ENCODE measurements at regions not wholly inside any gene's neighbourhood (a gene's known extent, or its start where the extent isn't known, plus 50 kb on each side); places are given as distances from the start of the nearest gene placed in this dataset.

DNA sequence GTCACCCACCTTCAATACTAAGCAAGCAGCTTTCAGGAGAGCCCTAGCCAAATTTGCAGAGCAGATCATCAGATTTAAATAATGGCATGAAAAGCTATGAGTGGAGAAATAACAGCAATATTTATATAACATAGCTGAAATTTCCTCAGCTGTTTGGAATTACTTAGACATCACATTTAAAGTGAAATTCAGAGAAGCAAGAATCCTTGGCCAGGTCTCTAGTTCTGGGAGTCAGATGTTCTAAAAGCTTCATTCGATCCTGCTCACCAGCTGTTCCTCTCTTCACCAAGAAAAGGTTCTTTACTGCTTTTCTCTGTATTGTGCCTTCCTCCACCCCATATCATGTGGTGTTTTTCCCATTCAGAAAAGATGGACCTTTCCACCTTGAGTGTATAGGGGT lies 152.3 kb upstream of the JAG1 start:
- Histone ChIP-seq H3K27ac (ENCODE audit: low read depth, low read length) (no peak overlapping the region), H3K4me1 (ENCODE audit: control insufficient read depth in 3 of 3, insufficient read depth in 3 of 3, low read length in 3 of 3) (no peaks in the 10 kb centered on the region), H3K36me3 (ENCODE audit: control insufficient read depth in 3 of 3, insufficient read depth in 3 of 3, low read length in 3 of 3) (no peaks in the 10 kb centered on the region), H3K9me3 (ENCODE audit: control insufficient read depth in 3 of 3, low read length in 3 of 3) (no peaks in the 10 kb centered on the region), H3K4me3 (ENCODE audit: low read length in 3 of 3) (no peak overlapping the region), H3K9ac (ENCODE audit: low read depth in 1 of 3, low read length in 3 of 3) (no peak overlapping the region), H3K27me3 (ENCODE audit: control insufficient read depth in 3 of 3, insufficient read depth in 3 of 3, low read length in 3 of 3) (no peaks in the 10 kb centered on the region)

DNA sequence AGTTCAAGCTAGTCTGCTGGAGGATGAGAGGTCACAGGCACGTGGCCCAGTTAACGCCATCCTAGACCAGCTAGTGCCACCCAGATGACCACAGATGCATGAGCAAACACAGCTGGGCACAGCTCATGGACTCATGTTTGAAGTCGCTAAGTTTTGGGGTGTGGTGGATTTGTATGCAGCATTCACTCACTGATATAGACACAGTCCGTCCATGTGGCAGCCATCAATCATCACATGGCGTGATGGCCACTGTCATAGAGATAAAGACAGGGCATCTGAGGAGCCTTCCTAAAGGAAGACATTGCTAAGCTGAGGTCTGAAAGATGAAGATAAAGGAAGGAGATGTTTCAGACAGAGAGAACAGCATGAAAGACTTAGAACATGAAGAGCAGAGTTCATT lies 154.4 kb upstream of the JAG1 start:
- H3K27ac ChIP-seq (ENCODE audit: low read depth, low read length), result no peak overlapping the region
- H3K27me3 ChIP-seq (ENCODE audit: control insufficient read depth in 3 of 3, insufficient read depth in 3 of 3, low read length in 3 of 3), result no peaks in the 10 kb centered on the region
- H3K36me3 ChIP-seq (ENCODE audit: control insufficient read depth in 3 of 3, insufficient read depth in 3 of 3, low read length in 3 of 3), result no peaks in the 10 kb centered on the region
- H3K9ac ChIP-seq (ENCODE audit: low read depth in 1 of 3, low read length in 3 of 3), result no peak overlapping the region
- H3K4me1 ChIP-seq (ENCODE audit: control insufficient read depth in 3 of 3, insufficient read depth in 3 of 3, low read length in 3 of 3), result no peaks in the 10 kb centered on the region
- no peak overlapping the region for H3K4me3 ChIP-seq (ENCODE audit: low read length in 3 of 3)
- H3K9me3 ChIP-seq (ENCODE audit: control insufficient read depth in 3 of 3, low read length in 3 of 3), result no peaks in the 10 kb centered on the region

DNA sequence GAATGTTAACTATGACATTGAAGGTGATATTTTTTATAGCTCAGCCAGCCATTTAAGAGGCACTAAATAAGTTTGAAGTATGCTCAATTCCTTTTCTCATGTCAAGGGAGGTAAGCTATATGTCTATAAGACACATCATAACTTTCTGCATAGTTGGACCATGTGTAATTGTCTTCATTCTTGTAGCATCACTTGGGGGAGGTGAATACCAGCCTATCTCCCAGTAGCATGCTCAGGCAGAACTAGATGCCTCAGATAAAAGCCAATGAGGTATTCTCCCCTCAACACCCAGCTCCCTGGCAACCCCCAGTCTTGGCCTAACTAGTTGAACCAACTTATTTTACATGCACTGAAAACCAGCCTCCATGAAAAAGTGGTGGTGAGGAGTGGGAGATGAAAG lies 158.3 kb upstream of the JAG1 start:
- no peaks in the 10 kb centered on the region for H3K27me3 ChIP-seq (ENCODE audit: control insufficient read depth in 3 of 3, insufficient read depth in 3 of 3, low read length in 3 of 3)
- H3K4me3 ChIP-seq (ENCODE audit: low read length in 3 of 3), result no peak overlapping the region
- no peak overlapping the region for H3K9ac ChIP-seq (ENCODE audit: low read depth in 1 of 3, low read length in 3 of 3)
- H3K4me1 ChIP-seq (ENCODE audit: control insufficient read depth in 3 of 3, insufficient read depth in 3 of 3, low read length in 3 of 3), result no peaks in the 10 kb centered on the region
- no peaks in the 10 kb centered on the region for H3K9me3 ChIP-seq (ENCODE audit: control insufficient read depth in 3 of 3, low read length in 3 of 3)
- H3K36me3 ChIP-seq (ENCODE audit: control insufficient read depth in 3 of 3, insufficient read depth in 3 of 3, low read length in 3 of 3), result no peaks in the 10 kb centered on the region
- no peak overlapping the region for H3K27ac ChIP-seq (ENCODE audit: low read depth, low read length)

DNA sequence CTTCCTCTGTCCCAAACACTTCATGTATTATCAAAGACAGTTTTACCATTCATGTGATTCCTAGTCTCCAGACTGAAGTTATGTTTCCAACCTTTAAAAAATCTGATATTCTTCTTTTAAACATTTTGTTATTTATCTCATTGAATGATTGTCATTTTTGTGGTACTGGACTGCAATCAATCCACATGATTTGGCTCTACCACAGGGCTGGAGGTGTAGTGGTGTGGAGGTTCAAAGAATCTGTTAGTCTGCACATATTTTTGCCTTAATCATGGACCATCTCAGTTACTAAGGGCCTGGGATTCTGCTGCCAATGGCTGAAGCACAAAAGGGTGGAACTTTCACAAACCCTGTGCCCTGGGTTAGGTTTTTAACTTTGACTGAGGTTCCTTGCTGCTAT lies 164.1 kb upstream of the JAG1 start:
- Histone ChIP-seq H3K4me1 (ENCODE audit: control insufficient read depth in 3 of 3, insufficient read depth in 3 of 3, low read length in 3 of 3) (no peaks in the 10 kb centered on the region), H3K27me3 (ENCODE audit: control insufficient read depth in 3 of 3, insufficient read depth in 3 of 3, low read length in 3 of 3) (no peaks in the 10 kb centered on the region), H3K4me3 (ENCODE audit: low read length in 3 of 3) (no peak overlapping the region), H3K9me3 (ENCODE audit: control insufficient read depth in 3 of 3, low read length in 3 of 3) (peaks cover 2 to 9% (median 3%) of the 10 kb centered on the region in 3 donors), H3K9ac (ENCODE audit: low read depth in 1 of 3, low read length in 3 of 3) (no peak overlapping the region), H3K36me3 (ENCODE audit: control insufficient read depth in 3 of 3, insufficient read depth in 3 of 3, low read length in 3 of 3) (no peaks in the 10 kb centered on the region), H3K27ac (ENCODE audit: low read depth, low read length) (no peak overlapping the region)

DNA sequence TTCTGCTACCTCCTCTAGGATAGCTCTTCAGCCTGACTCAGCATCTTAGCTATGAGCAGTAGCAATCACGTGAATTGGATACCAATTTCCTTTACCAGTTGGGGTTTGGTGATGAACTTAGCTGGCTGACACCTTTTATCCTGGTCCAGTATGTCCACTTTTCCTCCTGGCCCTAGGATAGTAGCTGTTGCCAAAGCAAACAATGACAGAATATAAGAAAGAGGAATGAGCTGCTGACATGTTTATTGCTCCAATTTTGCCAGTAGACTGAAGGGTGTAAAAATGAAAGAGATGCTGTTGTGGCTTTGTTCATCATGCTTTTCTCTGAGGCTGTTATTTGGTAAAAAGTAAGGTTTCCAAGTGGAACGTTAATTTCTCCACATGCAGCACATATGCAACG lies 168.3 kb upstream of the JAG1 start:
- Histone ChIP-seq H3K4me1 (ENCODE audit: control insufficient read depth in 3 of 3, insufficient read depth in 3 of 3, low read length in 3 of 3) (no peaks in the 10 kb centered on the region), H3K27me3 (ENCODE audit: control insufficient read depth in 3 of 3, insufficient read depth in 3 of 3, low read length in 3 of 3) (no peaks in the 10 kb centered on the region), H3K27ac (ENCODE audit: low read depth, low read length) (no peak overlapping the region), H3K4me3 (ENCODE audit: low read length in 3 of 3) (no peak overlapping the region), H3K9ac (ENCODE audit: low read depth in 1 of 3, low read length in 3 of 3) (no peak overlapping the region), H3K36me3 (ENCODE audit: control insufficient read depth in 3 of 3, insufficient read depth in 3 of 3, low read length in 3 of 3) (no peaks in the 10 kb centered on the region), H3K9me3 (ENCODE audit: control insufficient read depth in 3 of 3, low read length in 3 of 3) (peaks cover 2 to 9% (median 3%) of the 10 kb centered on the region in 3 donors)

DNA sequence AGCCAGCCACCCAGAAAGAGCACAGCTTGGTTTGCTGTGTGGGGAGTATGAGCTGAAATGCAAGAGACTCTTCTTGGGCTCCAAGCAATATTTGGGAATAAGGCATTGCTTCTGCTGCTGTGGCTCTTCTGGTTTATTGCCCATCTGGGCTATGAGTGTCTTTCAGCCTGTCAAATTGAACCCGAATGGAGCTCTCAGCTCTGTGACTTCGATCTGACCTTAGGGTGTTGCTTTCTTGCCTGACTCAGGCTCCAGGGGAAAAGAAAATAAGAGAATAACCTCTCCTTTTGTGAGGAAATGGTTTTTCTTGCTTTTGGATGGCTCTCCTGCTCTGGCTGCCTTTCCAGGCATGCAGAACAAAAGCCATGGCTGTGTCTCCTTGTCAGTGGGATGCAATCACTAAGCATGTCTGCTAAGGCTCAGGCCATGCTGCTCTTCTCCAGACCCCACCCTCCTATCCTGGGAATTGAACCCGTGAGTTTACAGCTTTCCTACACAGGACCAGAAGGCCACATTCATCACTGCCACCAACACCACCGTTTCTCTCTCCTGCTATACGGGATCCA lies 169.4 kb upstream of the JAG1 start:
- Histone ChIP-seq H3K4me3 (ENCODE audit: low read length in 3 of 3) (no peak overlapping the region), H3K4me1 (ENCODE audit: control insufficient read depth in 3 of 3, insufficient read depth in 3 of 3, low read length in 3 of 3) (no peaks in the 10 kb centered on the region), H3K27me3 (ENCODE audit: control insufficient read depth in 3 of 3, insufficient read depth in 3 of 3, low read length in 3 of 3) (no peaks in the 10 kb centered on the region), H3K27ac (ENCODE audit: low read depth, low read length) (no peak overlapping the region), H3K9ac (ENCODE audit: low read depth in 1 of 3, low read length in 3 of 3) (no peak overlapping the region), H3K36me3 (ENCODE audit: control insufficient read depth in 3 of 3, insufficient read depth in 3 of 3, low read length in 3 of 3) (no peaks in the 10 kb centered on the region), H3K9me3 (ENCODE audit: control insufficient read depth in 3 of 3, low read length in 3 of 3) (peaks cover 2 to 9% (median 3%) of the 10 kb centered on the region in 3 donors)

DNA sequence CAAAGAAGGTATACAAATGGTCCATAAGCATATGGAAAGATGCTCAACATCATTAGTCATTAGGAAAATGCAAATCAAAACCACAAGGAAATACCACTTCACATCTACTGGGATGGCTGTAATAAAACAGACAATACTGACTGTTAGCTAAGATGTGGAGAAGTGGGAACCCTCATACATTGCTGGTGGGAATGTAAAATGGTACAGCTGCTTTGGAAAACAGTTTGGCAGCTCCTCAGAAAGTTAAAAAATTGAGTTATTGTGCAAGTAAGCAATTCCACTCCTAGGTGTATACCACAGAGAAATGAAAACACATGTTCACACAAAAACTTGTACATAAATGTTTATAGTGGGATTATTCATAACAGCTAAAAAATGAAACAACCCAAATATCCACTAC lies 173.0 kb upstream of the JAG1 start:
- Histone ChIP-seq H3K9ac (ENCODE audit: low read depth in 1 of 3, low read length in 3 of 3) (no peak overlapping the region), H3K27me3 (ENCODE audit: control insufficient read depth in 3 of 3, insufficient read depth in 3 of 3, low read length in 3 of 3) (no peaks in the 10 kb centered on the region), H3K9me3 (ENCODE audit: control insufficient read depth in 3 of 3, low read length in 3 of 3) (peaks cover 2 to 5% (median 3%) of the 10 kb centered on the region in 3 donors), H3K36me3 (ENCODE audit: control insufficient read depth in 3 of 3, insufficient read depth in 3 of 3, low read length in 3 of 3) (no peaks in the 10 kb centered on the region), H3K4me3 (ENCODE audit: low read length in 3 of 3) (no peak overlapping the region), H3K4me1 (ENCODE audit: control insufficient read depth in 3 of 3, insufficient read depth in 3 of 3, low read length in 3 of 3) (peaks cover 4 to 6% (median 4%) of the 10 kb centered on the region in 3 donors), H3K27ac (ENCODE audit: low read depth, low read length) (no peak overlapping the region)

DNA sequence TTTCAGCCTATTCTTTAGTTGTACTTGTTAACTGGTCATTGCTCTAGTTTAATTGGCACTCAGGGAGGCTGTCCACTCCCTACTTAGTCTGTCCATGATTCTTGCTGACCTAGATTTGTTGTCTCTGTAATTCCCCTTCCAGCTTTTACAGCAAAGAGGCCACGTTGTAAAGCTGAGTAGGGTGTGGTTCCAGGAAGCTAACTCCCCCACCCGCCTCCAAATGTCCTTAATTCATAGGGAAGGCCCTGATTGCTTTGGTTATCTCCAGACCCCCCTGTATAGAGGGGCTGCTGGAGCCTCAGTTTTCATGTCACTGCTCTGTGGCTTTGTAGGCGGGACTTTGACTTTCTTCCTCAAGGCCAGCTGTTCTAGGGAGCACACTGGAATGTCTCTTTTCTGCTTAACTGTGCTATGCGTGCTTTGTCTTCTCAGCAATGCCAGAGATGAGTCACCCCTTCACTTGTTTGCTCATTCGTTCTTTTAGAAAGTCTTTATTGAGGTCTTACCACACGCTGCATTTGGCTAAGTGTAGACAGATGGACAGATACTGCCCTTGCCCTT lies 175.1 kb upstream of the JAG1 start:
- Histone ChIP-seq H3K27ac (ENCODE audit: low read depth, low read length) (peak overlapping the region; percentile 56), H3K36me3 (ENCODE audit: control insufficient read depth in 3 of 3, insufficient read depth in 3 of 3, low read length in 3 of 3) (no peaks in the 10 kb centered on the region), H3K9me3 (ENCODE audit: control insufficient read depth in 3 of 3, low read length in 3 of 3) (no peaks in the 10 kb centered on the region), H3K4me1 (ENCODE audit: control insufficient read depth in 3 of 3, insufficient read depth in 3 of 3, low read length in 3 of 3) (peaks cover 4 to 6% (median 6%) of the 10 kb centered on the region in 3 donors), H3K9ac (ENCODE audit: low read depth in 1 of 3, low read length in 3 of 3) (no peak overlapping the region), H3K27me3 (ENCODE audit: control insufficient read depth in 3 of 3, insufficient read depth in 3 of 3, low read length in 3 of 3) (no peaks in the 10 kb centered on the region), H3K4me3 (ENCODE audit: low read length in 3 of 3) (no peak overlapping the region)

DNA sequence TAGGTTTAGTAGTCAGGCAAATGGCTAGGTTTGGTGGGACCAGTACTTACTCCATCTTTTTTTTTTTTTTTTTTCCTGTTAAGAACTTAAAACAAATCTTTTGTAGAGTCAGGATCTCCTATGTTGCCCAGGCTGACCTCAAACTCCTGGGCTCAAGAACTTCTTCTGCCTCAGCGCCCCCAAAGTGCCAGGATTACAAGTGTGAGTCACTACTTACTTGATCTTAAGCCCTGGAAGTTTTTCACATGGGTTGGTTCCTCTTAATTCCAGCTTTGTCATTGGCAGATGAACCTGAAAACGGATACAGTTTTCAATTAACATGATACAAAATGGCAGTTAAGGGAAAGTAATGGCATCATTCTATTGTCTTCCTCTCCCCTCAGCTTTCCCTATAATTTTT lies 179.4 kb upstream of the JAG1 start:
- Histone ChIP-seq H3K9ac (ENCODE audit: low read depth in 1 of 3, low read length in 3 of 3) (no peak overlapping the region), H3K4me3 (ENCODE audit: low read length in 3 of 3) (no peak overlapping the region), H3K9me3 (ENCODE audit: control insufficient read depth in 3 of 3, low read length in 3 of 3) (no peaks in the 10 kb centered on the region), H3K4me1 (ENCODE audit: control insufficient read depth in 3 of 3, insufficient read depth in 3 of 3, low read length in 3 of 3) (peaks cover 8 to 18% (median 10%) of the 10 kb centered on the region in 3 donors), H3K27me3 (ENCODE audit: control insufficient read depth in 3 of 3, insufficient read depth in 3 of 3, low read length in 3 of 3) (no peaks in the 10 kb centered on the region), H3K36me3 (ENCODE audit: control insufficient read depth in 3 of 3, insufficient read depth in 3 of 3, low read length in 3 of 3) (no peaks in the 10 kb centered on the region), H3K27ac (ENCODE audit: low read depth, low read length) (no peak overlapping the region)

DNA sequence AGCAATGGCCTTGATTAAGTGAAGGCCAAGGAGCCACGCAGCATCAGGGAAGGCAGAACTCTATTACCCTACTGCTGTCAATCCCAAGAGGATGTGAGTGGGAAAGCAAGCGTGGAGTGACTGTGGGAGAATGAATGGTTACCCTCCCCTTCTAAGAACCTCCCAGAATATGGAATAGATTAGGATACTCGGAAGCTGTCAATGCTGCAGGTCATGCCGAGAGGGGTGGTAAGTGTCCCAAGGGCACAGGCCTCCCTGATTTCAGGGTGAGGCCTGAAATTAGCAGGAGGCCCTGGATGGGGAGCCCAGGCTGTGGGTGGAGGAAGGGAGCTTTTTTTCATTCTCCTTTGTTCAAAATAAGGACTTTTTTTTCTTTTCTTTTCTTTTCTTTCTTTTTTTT lies 179.9 kb upstream of the JAG1 start:
- H3K27me3 ChIP-seq (ENCODE audit: control insufficient read depth in 3 of 3, insufficient read depth in 3 of 3, low read length in 3 of 3), result no peaks in the 10 kb centered on the region
- peaks cover 8 to 18% (median 10%) of the 10 kb centered on the region in 3 donors for H3K4me1 ChIP-seq (ENCODE audit: control insufficient read depth in 3 of 3, insufficient read depth in 3 of 3, low read length in 3 of 3)
- no peak overlapping the region for H3K4me3 ChIP-seq (ENCODE audit: low read length in 3 of 3)
- no peak overlapping the region for H3K27ac ChIP-seq (ENCODE audit: low read depth, low read length)
- no peak overlapping the region for H3K9ac ChIP-seq (ENCODE audit: low read depth in 1 of 3, low read length in 3 of 3)
- no peaks in the 10 kb centered on the region for H3K9me3 ChIP-seq (ENCODE audit: control insufficient read depth in 3 of 3, low read length in 3 of 3)
- no peaks in the 10 kb centered on the region for H3K36me3 ChIP-seq (ENCODE audit: control insufficient read depth in 3 of 3, insufficient read depth in 3 of 3, low read length in 3 of 3)

All from skeletal muscle tissue (tissue), 3 donors.